Spinal cord (tissue), 9 donors: ENCODE measurements at regions not wholly inside any gene's neighbourhood (a gene's known extent, or its start where the extent isn't known, plus 50 kb on each side); places are given as distances from the start of the nearest gene placed in this dataset.

Source experiments
- DNase-seq, 6 donors: peaks; one replicate each; pipeline versions ENCODE4 v3.0.0 to v3.0.0-alpha.2; 2013 to 2015; ENCODE audit warnings: low spot score in 6 of 6, low read depth in 4 of 6
- H3K27ac ChIP-seq: one replicate; pipeline ENCODE4 v1.5.1; 2013; ENCODE audit warnings: low read depth, low read length, control low read depth
- H3K27me3 ChIP-seq: one replicate; pipeline ENCODE4 v1.6.1; 2013; ENCODE audit warnings: low read length; ENCODE audit not compliant: control insufficient read depth, insufficient read depth
- H3K36me3 ChIP-seq: one replicate; pipeline ENCODE4 v1.6.1; 2013; ENCODE audit warnings: low read length; ENCODE audit not compliant: control insufficient read depth, insufficient read depth
- H3K4me1 ChIP-seq: one replicate; pipeline ENCODE4 v1.6.1; 2013; ENCODE audit warnings: low read length; ENCODE audit not compliant: control insufficient read depth, insufficient read depth
- H3K4me3 ChIP-seq: one replicate; pipeline ENCODE4 v1.5.1; 2013; ENCODE audit warnings: low read depth, low read length, control low read depth
- H3K9me3 ChIP-seq: one replicate; pipeline ENCODE4 v1.6.1; 2013; ENCODE audit warnings: low read length; ENCODE audit not compliant: control insufficient read depth, insufficient read depth
- WGBS: methylation state at CpG from one replicate; pipeline ENCODE4 v1.1.5; 2013; ENCODE audit warnings: missing lambda C conversion rate; ENCODE audit not compliant: insufficient coverage; 5-methylcytosine and 5-hydroxymethylcytosine counted together
- donor health status: healthy.

DNA sequence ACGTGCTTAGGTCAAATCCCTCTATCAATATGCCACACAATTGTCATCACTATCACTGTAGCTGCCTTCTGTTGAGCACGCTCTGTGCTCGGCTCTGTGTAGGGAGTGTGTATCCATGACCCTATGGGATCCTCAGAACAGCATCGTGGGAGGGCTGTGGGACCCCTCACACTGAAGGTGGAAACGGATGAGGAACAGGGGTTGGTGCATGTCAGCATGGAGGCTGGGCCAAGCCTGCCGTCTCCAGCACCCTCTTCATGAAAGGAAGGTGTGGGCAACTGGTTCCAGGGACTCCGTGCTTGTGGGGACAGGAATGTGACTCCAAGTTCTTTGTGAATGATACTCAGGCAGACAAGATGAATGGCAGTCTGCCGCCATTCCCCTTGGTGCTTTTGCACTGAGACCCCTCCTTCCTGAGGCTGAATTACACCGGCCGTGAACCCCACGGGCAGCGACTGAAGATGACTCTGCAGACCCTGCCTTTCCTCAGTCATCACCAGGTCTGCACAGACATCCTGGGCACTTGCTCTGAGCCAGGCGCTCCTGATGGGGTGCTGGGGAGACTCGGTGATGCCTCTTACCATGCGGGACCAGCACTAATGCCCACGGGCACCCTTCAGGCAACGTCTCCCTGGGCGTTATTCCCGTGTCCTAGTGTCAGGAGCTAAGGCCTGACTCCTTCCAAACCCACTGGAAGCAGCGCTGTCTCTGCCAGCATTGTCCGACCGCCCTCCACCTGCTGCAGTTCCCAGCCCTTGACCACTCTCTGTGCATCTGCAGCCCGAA is 495.2 kb downstream of the TCERG1L start:
- H3K27ac ChIP-seq = no peak overlapping the region
- H3K36me3 ChIP-seq = no peaks in the 10 kb centered on the region
- peaks cover 11% of the 10 kb centered on the region for H3K4me1 ChIP-seq
- H3K27me3 ChIP-seq = no peaks in the 10 kb centered on the region
- H3K9me3 ChIP-seq = no peaks in the 10 kb centered on the region
- 63% methylated on average over 19 of the region's 23 CpGs for WGBS
- H3K4me3 ChIP-seq = no peak overlapping the region
- DNase-seq = no peak

DNA sequence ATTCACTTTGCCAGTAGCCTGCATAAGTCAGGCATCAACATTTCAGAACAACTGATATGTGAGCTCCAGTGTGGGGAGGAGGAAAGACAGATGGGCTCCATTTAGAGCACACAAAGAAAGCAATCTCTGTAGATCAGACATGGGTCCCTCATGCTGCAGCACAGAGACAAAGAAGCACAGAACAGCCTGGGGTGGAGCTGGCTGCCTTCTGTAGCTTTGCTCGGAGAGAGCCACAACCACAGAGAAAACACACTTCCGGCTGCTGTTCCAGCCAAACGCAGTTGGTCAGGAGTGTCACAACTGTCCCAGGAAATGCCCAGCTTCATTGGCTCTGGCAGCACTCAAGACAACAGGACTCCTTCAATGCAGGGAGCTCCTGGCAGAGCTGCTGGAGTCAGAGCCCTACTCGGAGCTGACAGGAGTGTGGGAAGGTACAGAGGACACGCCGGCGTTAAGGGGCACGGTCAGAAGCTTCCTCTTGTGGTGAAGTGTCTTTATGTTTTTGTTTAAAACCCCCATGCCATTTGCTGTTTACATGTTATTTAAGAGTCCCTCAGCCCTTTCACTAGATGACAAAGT is 494.4 kb downstream of the TCERG1L start:
- WGBS = 58% methylated on average over 5 of the region's 8 CpGs
- peak in 3 of 6 donors; percentile 7 to 53 (median 30) for DNase-seq
- Histone ChIP-seq H3K36me3 (no peaks in the 10 kb centered on the region), H3K27me3 (no peaks in the 10 kb centered on the region), H3K4me3 (no peak overlapping the region), H3K4me1 (peaks cover 11% of the 10 kb centered on the region), H3K9me3 (no peaks in the 10 kb centered on the region), H3K27ac (no peak overlapping the region)

DNA sequence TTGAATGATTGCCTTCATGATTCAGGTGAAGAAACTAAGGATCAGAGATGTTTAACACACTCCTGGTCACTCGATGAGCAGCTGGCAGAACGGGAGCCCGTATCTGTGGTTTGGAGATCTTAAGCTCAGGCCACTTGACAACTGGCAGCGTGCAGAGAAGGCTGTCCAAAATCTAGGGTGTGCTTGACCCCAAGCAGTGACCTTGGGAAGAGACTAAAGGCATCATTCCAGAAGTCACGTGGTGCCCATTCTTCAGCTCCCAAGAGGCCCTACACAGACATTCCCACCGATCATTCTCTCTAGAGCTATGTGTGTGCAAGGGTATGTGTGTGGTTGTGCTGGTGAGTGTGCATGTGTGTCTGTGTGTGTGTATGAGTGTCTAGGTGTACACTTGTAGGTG is 493.8 kb downstream of the TCERG1L start:
- DNase-seq = no peak
- Histone ChIP-seq H3K27ac (no peak overlapping the region), H3K4me3 (no peak overlapping the region), H3K4me1 (peaks cover 11% of the 10 kb centered on the region), H3K36me3 (no peaks in the 10 kb centered on the region), H3K27me3 (no peaks in the 10 kb centered on the region), H3K9me3 (no peaks in the 10 kb centered on the region)
- 95% methylated on average over 4 of the region's 6 CpGs for WGBS

DNA sequence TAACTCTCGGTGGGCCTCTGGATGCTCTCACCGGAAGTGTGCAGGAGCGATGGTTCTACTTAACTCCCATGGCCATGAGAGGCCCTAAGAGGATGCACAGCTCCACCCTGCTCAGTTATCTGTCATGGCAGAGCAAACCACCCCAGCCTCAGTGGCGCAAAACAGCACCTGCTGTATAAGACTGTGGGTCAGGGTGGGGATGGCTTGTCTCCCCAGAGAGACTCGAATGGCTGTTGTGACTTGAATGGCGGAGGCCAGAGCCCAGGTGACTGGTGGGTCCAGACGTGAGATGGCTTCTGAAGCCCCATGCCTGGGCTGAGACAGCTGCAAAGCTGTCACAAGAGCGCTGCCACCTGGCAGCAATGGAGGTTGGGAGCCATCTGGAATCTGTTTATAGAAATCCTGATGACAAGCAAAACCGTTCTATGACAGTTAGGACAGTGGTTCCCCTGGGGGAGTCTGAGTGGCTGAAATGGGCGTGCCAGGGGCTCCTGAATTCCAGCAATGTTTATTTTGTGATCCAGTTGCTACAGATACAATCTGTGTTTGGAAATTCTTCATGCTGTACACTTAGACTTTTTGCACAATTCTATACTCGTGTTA is 490.5 kb downstream of the TCERG1L start:
- no peaks in the 10 kb centered on the region for H3K27me3 ChIP-seq
- no peaks in the 10 kb centered on the region for H3K36me3 ChIP-seq
- H3K27ac ChIP-seq = no peak overlapping the region
- peaks cover 11% of the 10 kb centered on the region for H3K4me1 ChIP-seq
- no peaks in the 10 kb centered on the region for H3K9me3 ChIP-seq
- WGBS = 84% methylated on average over 9 of the region's 11 CpGs
- peak in 1 of 6 donors; percentile 35 for DNase-seq
- no peak overlapping the region for H3K4me3 ChIP-seq

DNA sequence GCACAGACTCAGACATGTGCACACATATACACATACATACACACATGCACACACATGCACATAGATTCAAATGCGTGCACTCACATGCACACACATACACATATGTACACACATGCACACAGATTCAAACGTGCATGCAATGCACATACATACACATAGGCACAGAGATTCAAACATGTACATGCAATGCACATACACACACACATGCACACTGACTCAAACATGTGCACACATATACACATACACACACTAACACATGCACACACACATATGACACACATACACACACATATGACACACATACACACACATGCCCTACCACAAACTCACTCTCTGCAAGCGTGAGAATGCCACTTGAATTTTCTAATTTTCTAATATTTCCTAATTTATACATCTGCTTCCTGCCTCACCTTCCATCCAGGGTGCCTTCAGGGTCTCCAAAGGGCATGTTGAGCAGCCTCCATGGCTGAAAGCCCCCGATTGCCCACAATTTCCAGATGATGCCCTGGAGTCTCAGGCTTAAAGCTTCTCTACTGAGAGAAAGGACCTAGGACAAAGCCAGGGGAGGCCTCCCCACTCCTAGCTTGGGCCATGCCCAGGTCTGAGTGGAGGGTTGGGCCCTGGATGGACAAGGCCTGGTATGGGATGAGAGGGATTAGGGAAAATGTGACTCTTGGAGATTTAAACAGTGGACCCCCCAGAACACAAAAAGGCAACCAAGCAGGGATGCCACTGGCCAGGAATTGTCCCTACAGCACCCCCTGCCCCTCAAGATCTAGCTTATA is 487.1 kb downstream of the TCERG1L start:
- no peak overlapping the region for H3K4me3 ChIP-seq
- DNase-seq = no peak
- WGBS = 94% methylated on average over 4 of the region's 4 CpGs

DNA sequence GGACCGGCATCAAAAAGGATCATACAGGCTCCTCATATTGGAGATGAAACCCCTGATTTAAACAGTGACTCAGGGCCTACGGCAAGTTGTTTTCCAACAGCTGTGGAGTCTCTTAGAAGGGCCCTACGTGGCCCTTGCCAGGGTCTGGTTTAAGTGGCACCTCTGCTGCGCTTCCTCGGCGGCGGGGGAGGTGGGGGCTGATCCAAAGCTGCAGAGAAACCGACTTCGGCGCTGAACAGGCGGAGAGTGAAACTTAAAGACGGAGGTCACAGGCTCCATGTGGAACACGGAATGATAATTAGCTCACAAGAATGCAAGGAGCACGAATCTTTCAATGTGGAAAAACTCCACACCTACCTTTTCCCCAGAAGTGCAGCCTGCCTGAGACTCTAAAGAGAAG is 477.9 kb downstream of the TCERG1L start:
- no peaks in the 10 kb centered on the region for H3K36me3 ChIP-seq
- WGBS = 96% methylated on average over 8 of the region's 14 CpGs
- no peak overlapping the region for H3K4me3 ChIP-seq
- no peaks in the 10 kb centered on the region for H3K27me3 ChIP-seq
- no peak for DNase-seq
- no peaks in the 10 kb centered on the region for H3K9me3 ChIP-seq
- H3K4me1 ChIP-seq = no peaks in the 10 kb centered on the region
- H3K27ac ChIP-seq = no peak overlapping the region

More for the DNA sequence above, 487.1 kb downstream of the TCERG1L start:
- H3K27me3 ChIP-seq = no peaks in the 10 kb centered on the region
- H3K9me3 ChIP-seq = no peaks in the 10 kb centered on the region
- no peak overlapping the region for H3K27ac ChIP-seq
- H3K36me3 ChIP-seq = no peaks in the 10 kb centered on the region
- H3K4me1 ChIP-seq = no peaks in the 10 kb centered on the region

DNA sequence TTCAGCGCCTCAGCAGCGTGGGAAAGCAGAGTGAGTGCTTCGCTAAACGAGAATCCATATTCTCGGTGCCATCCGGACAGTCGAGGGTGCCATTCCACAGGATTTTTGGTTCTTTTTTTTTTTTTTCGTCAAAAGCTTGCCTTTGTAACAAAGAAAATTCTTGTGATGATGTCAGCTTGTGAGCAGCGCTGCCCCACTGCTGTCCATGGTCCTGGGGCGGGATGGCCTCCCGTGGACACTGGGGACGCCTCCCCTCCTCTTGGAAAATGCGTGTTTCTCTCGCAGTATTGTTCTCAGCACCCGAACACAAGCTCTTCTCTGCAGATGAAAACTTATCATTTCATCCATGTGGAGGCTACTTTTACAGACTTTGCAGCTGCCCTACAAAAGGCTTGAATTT is 477.4 kb downstream of the TCERG1L start:
- 71% methylated on average over 12 of the region's 15 CpGs for WGBS
- H3K9me3 ChIP-seq = no peaks in the 10 kb centered on the region
- H3K4me1 ChIP-seq = no peaks in the 10 kb centered on the region

DNA sequence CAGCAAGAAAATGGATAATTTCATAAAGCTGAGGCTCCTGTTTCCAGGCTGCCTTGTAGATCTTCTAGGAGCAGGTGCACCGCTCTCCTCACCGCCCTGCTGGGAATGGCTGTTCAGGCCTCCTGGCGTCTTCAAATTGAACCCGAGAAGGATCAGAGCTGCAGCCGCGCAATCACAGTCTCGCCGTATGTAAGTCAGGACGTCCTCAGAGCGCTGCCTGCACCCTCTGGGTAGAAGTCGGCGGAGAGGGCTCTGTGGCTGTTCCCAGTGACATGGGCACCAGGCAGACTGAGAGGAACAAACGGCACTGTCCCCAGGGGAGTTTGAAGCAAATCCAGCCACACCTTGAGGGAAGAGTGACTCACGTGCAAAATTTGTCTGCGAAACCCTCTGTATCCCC is 476.9 kb downstream of the TCERG1L start:
- H3K27me3 ChIP-seq = no peaks in the 10 kb centered on the region
- DNase-seq = no peak
- H3K4me1 ChIP-seq = no peaks in the 10 kb centered on the region
- H3K27ac ChIP-seq = no peak overlapping the region
- H3K36me3 ChIP-seq = no peaks in the 10 kb centered on the region
- no peak overlapping the region for H3K4me3 ChIP-seq
- no peaks in the 10 kb centered on the region for H3K9me3 ChIP-seq
- 91% methylated on average over 13 of the region's 15 CpGs for WGBS

More for the DNA sequence above, 477.4 kb downstream of the TCERG1L start:
- Histone ChIP-seq H3K36me3 (no peaks in the 10 kb centered on the region), H3K4me3 (no peak overlapping the region), H3K27ac (no peak overlapping the region), H3K27me3 (no peaks in the 10 kb centered on the region)
- no peak for DNase-seq

DNA sequence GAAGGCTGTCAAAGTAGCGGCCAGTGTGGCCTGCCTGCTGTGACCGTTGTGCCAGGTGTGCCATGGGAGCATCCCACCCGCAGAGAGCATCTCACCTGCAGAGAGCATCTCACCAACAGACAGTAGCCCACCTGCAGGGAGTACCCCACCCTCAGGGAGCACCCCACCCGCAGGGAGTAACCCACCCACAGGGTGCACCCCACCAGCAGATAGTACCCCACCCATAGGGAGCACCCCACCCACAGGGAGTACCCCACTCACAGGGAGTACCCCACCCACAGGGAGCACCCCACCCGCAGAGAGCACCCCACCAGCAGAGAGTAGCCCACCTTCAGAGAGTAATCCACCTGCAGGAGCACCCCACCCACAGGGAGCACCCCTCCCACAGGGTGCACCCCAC is 476.5 kb downstream of the TCERG1L start:
- Histone ChIP-seq H3K27me3 (no peaks in the 10 kb centered on the region), H3K4me3 (no peak overlapping the region), H3K27ac (no peak overlapping the region), H3K36me3 (no peaks in the 10 kb centered on the region), H3K9me3 (no peaks in the 10 kb centered on the region), H3K4me1 (no peaks in the 10 kb centered on the region)
- no peak for DNase-seq
- WGBS = 90% methylated on average over 2 of the region's 5 CpGs
